ENCODE measurements at regions not wholly inside any gene's neighbourhood (a gene's known extent, or its start where the extent isn't known, plus 50 kb on each side); places are given as distances from the start of the nearest gene placed in this dataset.

DNA sequence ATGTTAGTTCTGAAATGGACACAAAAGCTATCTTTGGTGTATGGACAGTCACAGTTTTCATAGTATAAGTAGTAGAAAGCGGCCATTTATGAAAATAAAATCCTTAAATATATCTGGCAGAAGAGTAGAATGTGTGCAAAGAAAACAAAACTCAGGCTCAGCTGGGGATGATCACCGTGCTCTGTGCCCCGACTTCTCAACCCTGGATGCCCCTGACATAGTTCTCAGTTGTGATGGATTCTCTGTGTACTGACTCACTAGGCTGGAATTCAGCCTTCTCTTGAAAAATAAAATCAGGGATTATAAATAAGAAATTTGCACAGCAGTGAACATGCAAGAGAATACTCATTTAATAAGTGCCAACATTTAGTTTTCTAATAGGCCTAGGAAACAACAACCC is 925.1 kb upstream of the NR2F2 start:
- Histone ChIP-seq H3K27ac (no peak overlapping the region), H3K9me3 (no peaks in the 10 kb centered on the region), H3K36me3 (no peaks in the 10 kb centered on the region), H3K27me3 (replicated peaks; ENCODE audit: insufficient read depth) (no peaks in the 10 kb centered on the region), H3K4me1 (replicated peaks) (no peaks in the 10 kb centered on the region), H3K4me3 (no peak overlapping the region)
- WGBS = 81% methylated on average over 3 of the region's 3 CpGs
- DNase-seq (ENCODE audit: low spot score) = no peak
- TF ChIP-seq, protein P1, sequence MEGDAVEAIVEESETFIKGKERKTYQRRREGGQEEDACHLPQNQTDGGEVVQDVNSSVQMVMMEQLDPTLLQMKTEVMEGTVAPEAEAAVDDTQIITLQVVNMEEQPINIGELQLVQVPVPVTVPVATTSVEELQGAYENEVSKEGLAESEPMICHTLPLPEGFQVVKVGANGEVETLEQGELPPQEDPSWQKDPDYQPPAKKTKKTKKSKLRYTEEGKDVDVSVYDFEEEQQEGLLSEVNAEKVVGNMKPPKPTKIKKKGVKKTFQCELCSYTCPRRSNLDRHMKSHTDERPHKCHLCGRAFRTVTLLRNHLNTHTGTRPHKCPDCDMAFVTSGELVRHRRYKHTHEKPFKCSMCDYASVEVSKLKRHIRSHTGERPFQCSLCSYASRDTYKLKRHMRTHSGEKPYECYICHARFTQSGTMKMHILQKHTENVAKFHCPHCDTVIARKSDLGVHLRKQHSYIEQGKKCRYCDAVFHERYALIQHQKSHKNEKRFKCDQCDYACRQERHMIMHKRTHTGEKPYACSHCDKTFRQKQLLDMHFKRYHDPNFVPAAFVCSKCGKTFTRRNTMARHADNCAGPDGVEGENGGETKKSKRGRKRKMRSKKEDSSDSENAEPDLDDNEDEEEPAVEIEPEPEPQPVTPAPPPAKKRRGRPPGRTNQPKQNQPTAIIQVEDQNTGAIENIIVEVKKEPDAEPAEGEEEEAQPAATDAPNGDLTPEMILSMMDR (IDR thresholded peaks at IDR 0.05) = no peak
- TF ChIP-seq POLR2A (IDR thresholded peaks at IDR 0.05) (no peak), POLR2AphosphoS5 (IDR thresholded peaks at IDR 0.05) (no peak)
- intact Hi-C loops (cut with DNase I) = no loop called here

DNA sequence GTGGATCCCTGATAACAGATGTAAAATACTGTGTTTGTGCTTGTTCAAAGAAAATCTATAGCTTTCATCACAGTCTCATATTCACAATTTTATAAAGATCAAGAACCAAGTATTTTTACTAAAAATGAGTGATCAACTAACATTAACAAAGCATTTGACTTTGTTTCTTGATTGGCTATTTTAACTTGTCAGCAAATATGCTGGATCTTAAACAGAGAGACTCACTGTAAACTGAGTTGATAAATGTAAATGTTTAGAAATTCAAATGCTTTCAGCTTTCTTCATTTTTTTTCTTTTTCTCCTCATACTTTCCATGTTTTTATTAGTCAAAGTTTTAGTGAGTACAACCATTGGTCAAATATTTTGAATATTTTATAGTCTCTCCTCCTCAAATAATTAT is 923.0 kb upstream of the NR2F2 start:
- Histone ChIP-seq H3K36me3 (no peaks in the 10 kb centered on the region), H3K9me3 (no peaks in the 10 kb centered on the region), H3K4me1 (replicated peaks) (no peaks in the 10 kb centered on the region), H3K27me3 (replicated peaks; ENCODE audit: insufficient read depth) (no peaks in the 10 kb centered on the region), H3K27ac (no peak overlapping the region), H3K4me3 (no peak overlapping the region)
- TF ChIP-seq POLR2A (IDR thresholded peaks at IDR 0.05) (no peak), POLR2AphosphoS5 (IDR thresholded peaks at IDR 0.05) (no peak)
- TF ChIP-seq, protein P1 (IDR thresholded peaks at IDR 0.05) = no peak
- no peak for DNase-seq (ENCODE audit: low spot score)
- intact Hi-C loops (cut with DNase I) = no loop called here

DNA sequence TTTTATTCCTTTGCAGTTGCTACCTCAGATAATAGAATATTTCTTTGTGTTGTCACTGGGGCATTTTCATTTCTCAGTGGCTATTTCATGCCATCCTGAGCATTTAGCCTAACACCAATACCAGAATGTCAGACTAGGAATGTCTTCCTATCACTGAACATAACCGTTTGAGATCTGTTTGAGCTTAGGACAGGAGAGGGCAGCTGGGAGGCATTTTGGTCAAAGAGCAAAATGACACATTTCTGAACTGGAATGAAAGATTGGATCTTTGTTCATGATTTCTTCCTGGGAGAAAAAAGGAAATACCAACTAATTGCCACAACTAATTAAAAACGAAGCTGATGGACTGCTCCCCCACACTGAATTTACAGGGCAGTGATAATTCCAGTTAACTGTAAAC is 921.3 kb upstream of the NR2F2 start:
- Histone ChIP-seq H3K27ac (no peak overlapping the region), H3K27me3 (replicated peaks; ENCODE audit: insufficient read depth) (no peaks in the 10 kb centered on the region), H3K4me3 (no peak overlapping the region), H3K9me3 (no peaks in the 10 kb centered on the region), H3K36me3 (no peaks in the 10 kb centered on the region), H3K4me1 (replicated peaks) (no peaks in the 10 kb centered on the region)
- 23% methylated on average over 2 of the region's 2 CpGs for WGBS
- DNase-seq (ENCODE audit: low spot score) = no peak
- intact Hi-C loops (cut with DNase I) = no loop called here
- no peak for TF ChIP-seq POLR2A (IDR thresholded peaks at IDR 0.05)
- TF ChIP-seq, protein P1 (IDR thresholded peaks at IDR 0.05) = no peak
- no peak for TF ChIP-seq POLR2AphosphoS5 (IDR thresholded peaks at IDR 0.05)

DNA sequence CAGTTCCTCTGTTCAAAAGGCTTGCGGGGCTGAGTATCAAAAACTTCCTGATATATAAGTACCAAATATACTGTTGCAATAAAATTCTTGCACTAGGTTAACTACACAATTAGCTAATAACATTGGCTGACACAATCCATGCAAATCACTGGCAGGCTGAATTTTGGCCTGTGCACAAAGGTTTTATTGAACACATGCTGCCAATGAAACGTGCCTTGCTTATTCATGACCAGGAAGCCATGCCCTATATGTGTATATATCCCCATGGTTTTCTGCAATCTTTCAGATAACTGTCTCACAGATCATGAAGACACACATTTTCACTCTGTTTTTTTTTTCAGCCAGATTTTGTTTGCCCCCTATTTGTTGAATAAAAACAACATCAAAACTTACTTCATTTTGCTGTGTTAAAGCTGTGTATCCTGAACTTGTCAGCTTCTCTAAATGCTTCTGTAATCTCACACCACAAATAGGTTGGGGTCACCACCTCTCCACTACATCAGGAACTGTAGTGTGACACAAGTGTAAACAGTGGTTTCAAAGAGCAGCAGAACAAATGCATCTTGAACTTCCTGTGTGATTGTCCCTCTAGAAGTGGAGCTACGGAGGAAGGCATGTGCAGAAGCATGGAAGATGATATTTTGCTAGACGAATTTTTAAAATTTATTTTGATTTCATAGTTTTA is 920.7 kb upstream of the NR2F2 start:
- WGBS = 53% methylated on average over 4 of the region's 4 CpGs
- H3K4me1 ChIP-seq (replicated peaks) = no peaks in the 10 kb centered on the region
- TF ChIP-seq POLR2AphosphoS5 (IDR thresholded peaks at IDR 0.05) (no peak), POLR2A (IDR thresholded peaks at IDR 0.05) (no peak)
- TF ChIP-seq, protein P1 (IDR thresholded peaks at IDR 0.05) = no peak
- H3K4me3 ChIP-seq = no peak overlapping the region
- DNase-seq (ENCODE audit: low spot score) = no peak
- intact Hi-C loops (cut with DNase I) = loop anchor here (10.0 kb wide), 1 partner anchor 915 kb away; no protein-coding TSS in a partner anchor
- H3K9me3 ChIP-seq = no peaks in the 10 kb centered on the region
- H3K27ac ChIP-seq = no peak overlapping the region
- no peaks in the 10 kb centered on the region for H3K36me3 ChIP-seq
- no peaks in the 10 kb centered on the region for H3K27me3 ChIP-seq (replicated peaks; ENCODE audit: insufficient read depth)

DNA sequence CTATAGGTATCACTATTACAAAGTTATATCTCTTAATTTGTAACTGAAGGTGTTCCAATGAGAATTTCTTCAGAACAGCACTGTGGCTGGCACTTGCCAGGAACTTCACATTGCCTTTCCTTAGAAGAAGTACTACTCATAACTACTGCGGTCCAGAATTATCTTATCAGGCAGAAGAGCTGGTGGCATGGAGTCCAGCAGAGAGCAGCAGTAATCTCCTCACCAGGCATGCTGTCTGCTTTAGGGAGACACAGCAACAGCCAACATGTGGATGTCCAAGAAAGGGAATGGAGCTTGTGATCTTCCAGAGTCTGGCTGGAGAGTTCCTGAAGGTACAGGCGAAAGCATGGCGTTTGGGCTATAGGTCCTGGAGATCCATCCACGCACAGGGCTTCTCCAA is 919.7 kb upstream of the NR2F2 start:
- H3K4me3 ChIP-seq = no peak overlapping the region
- H3K9me3 ChIP-seq = no peaks in the 10 kb centered on the region
- intact Hi-C loops (cut with DNase I) = loop anchor here (10.0 kb wide), 1 partner anchor 914 kb away; no protein-coding TSS in a partner anchor
- WGBS = 96% methylated on average over 4 of the region's 4 CpGs
- no peak for TF ChIP-seq POLR2AphosphoS5 (IDR thresholded peaks at IDR 0.05)
- TF ChIP-seq POLR2A (IDR thresholded peaks at IDR 0.05) = no peak
- TF ChIP-seq, protein P1 (IDR thresholded peaks at IDR 0.05) = no peak
- no peaks in the 10 kb centered on the region for H3K27me3 ChIP-seq (replicated peaks; ENCODE audit: insufficient read depth)
- no peaks in the 10 kb centered on the region for H3K36me3 ChIP-seq
- H3K4me1 ChIP-seq (replicated peaks) = no peaks in the 10 kb centered on the region
- no peak for DNase-seq (ENCODE audit: low spot score)
- H3K27ac ChIP-seq = no peak overlapping the region
